TTC549 (cell line): ENCODE measurements at regions not wholly inside any gene's neighbourhood (a gene's known extent, or its start where the extent isn't known, plus 50 kb on each side); places are given as distances from the start of the nearest gene placed in this dataset.
"Not testable (repeated sequence)": the region's sequence is repeated elsewhere in the genome, so short reads cannot be mapped to it uniquely, and the experiment has no call there.

Experiments
- FAIRE-seq: peaks from 2 replicates; lab custom pipeline; 2012; peaks lifted over from hg19 to GRCh38; lab: Jason Lieb, UNC

- no peak for FAIRE-seq
These were observed 1592.4 kb upstream of the SEL1L start for GRCh38 chr14:83126076-83126475.

- FAIRE-seq, result no peak
These were observed 1595.1 kb upstream of the SEL1L start for GRCh38 chr14:83128783-83129182.

- no peak for FAIRE-seq
These were observed 1595.8 kb upstream of the SEL1L start for GRCh38 chr14:83129496-83129895.

GRCh38 chr14:83133981-83134645 lies 1600.5 kb upstream of the SEL1L start:
- no peak for FAIRE-seq

GRCh38 chr14:83140756-83141155 lies 1607.1 kb upstream of the SEL1L start:
- no peak for FAIRE-seq

- no peak for FAIRE-seq
These were observed 1613.4 kb upstream of the SEL1L start for GRCh38 chr14:83147006-83147405.

- no peak for FAIRE-seq
These were observed 1617.9 kb upstream of the SEL1L start for GRCh38 chr14:83151571-83151970.

GRCh38 chr14:83153081-83153480 lies 1619.4 kb upstream of the SEL1L start:
- no peak for FAIRE-seq

- FAIRE-seq, result no peak
These were observed 1628.8 kb upstream of the SEL1L start for GRCh38 chr14:83162361-83162929.

- no peak for FAIRE-seq
These were observed 1629.4 kb upstream of the SEL1L start for GRCh38 chr14:83163016-83163415.

GRCh38 chr14:83164016-83164415 lies 1630.4 kb upstream of the SEL1L start:
- no peak for FAIRE-seq

GRCh38 chr14:83164591-83164990 lies 1630.9 kb upstream of the SEL1L start:
- no peak for FAIRE-seq

- no peak for FAIRE-seq
These were observed 1636.5 kb upstream of the SEL1L start for GRCh38 chr14:83170165-83170564.

GRCh38 chr14:83171761-83172160 lies 1638.1 kb upstream of the SEL1L start:
- FAIRE-seq, result no peak

- FAIRE-seq, result no peak
These were observed 1638.7 kb upstream of the SEL1L start for GRCh38 chr14:83172363-83172762.

- no peak for FAIRE-seq
These were observed 1640.0 kb upstream of the SEL1L start for GRCh38 chr14:83173687-83174086.

- no peak for FAIRE-seq
These were observed 1650.9 kb upstream of the SEL1L start for GRCh38 chr14:83184531-83184930.

GRCh38 chr14:83188311-83188710 lies 1654.7 kb upstream of the SEL1L start:
- not testable (repeated sequence) for FAIRE-seq

GRCh38 chr14:83196236-83196635 lies 1662.6 kb upstream of the SEL1L start:
- FAIRE-seq, result no peak

GRCh38 chr14:83197271-83197670 lies 1663.6 kb upstream of the SEL1L start:
- no peak for FAIRE-seq

- FAIRE-seq, result no peak
These were observed 1673.9 kb upstream of the SEL1L start for GRCh38 chr14:83207550-83207949.

GRCh38 chr14:83208341-83208740 lies 1674.7 kb upstream of the SEL1L start:
- no peak for FAIRE-seq

GRCh38 chr14:83217492-83217891 lies 1683.8 kb upstream of the SEL1L start:
- no peak for FAIRE-seq

GRCh38 chr14:83247924-83248639 lies 1714.4 kb upstream of the SEL1L start:
- no peak for FAIRE-seq
